ENCODE measurements at regions not wholly inside any gene's neighbourhood (a gene's known extent, or its start where the extent isn't known, plus 50 kb on each side); places are given as distances from the start of the nearest gene placed in this dataset.

DNA sequence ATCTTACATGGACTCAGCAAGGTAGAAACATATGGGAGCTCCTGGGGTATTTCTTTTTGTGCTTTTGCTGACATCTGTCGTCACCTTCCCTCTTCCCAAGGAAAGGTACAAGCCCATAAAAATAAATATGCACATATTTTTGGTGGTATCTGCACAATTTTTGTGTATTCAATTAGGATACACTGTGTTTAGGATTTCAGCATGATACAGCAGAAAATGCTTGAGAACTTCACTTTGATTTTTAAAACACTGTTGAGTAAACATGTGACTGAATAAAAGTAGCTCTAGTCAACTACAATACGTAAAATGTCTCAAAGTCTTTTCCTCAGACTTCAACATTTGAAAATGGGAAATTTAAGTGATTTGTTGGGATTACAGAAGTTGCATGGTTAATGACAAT, 99.4 kb upstream of the SPANXC start:
- no peak for TF ChIP-seq FOXM1 (IDR thresholded peaks at IDR 0.05; ENCODE audit: borderline replicate concordance, low read depth)
- no peak for TF ChIP-seq EP300 (IDR thresholded peaks at IDR 0.05; ENCODE audit: borderline replicate concordance)
- no peak for TF ChIP-seq TCF12 (IDR thresholded peaks at IDR 0.05; ENCODE audit: low read depth)
- TF ChIP-seq, protein P1, sequence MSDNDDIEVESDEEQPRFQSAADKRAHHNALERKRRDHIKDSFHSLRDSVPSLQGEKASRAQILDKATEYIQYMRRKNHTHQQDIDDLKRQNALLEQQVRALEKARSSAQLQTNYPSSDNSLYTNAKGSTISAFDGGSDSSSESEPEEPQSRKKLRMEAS (IDR thresholded peaks at IDR 0.05) = no peak
- TF ChIP-seq, protein P2, sequence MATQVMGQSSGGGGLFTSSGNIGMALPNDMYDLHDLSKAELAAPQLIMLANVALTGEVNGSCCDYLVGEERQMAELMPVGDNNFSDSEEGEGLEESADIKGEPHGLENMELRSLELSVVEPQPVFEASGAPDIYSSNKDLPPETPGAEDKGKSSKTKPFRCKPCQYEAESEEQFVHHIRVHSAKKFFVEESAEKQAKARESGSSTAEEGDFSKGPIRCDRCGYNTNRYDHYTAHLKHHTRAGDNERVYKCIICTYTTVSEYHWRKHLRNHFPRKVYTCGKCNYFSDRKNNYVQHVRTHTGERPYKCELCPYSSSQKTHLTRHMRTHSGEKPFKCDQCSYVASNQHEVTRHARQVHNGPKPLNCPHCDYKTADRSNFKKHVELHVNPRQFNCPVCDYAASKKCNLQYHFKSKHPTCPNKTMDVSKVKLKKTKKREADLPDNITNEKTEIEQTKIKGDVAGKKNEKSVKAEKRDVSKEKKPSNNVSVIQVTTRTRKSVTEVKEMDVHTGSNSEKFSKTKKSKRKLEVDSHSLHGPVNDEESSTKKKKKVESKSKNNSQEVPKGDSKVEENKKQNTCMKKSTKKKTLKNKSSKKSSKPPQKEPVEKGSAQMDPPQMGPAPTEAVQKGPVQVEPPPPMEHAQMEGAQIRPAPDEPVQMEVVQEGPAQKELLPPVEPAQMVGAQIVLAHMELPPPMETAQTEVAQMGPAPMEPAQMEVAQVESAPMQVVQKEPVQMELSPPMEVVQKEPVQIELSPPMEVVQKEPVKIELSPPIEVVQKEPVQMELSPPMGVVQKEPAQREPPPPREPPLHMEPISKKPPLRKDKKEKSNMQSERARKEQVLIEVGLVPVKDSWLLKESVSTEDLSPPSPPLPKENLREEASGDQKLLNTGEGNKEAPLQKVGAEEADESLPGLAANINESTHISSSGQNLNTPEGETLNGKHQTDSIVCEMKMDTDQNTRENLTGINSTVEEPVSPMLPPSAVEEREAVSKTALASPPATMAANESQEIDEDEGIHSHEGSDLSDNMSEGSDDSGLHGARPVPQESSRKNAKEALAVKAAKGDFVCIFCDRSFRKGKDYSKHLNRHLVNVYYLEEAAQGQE (IDR thresholded peaks at IDR 0.05; ENCODE audit: low read depth) = no peak
- no peak for TF ChIP-seq ZBTB7A (IDR thresholded peaks at IDR 0.05; ENCODE audit: low read depth)
- no peak for TF ChIP-seq CEBPB (IDR thresholded peaks at IDR 0.05)
- no peak for TF ChIP-seq YY1 (IDR thresholded peaks at IDR 0.05; ENCODE audit: low read depth)
- no peak for TF ChIP-seq RAD21 (IDR thresholded peaks at IDR 0.05; ENCODE audit: low read depth)
- no peak for TF ChIP-seq EGR1 (IDR thresholded peaks at IDR 0.05)
- TF ChIP-seq TEAD4 (IDR thresholded peaks at IDR 0.05) = no peak
- TF ChIP-seq NFIC (IDR thresholded peaks at IDR 0.05) = no peak
- TF ChIP-seq, protein P3, sequence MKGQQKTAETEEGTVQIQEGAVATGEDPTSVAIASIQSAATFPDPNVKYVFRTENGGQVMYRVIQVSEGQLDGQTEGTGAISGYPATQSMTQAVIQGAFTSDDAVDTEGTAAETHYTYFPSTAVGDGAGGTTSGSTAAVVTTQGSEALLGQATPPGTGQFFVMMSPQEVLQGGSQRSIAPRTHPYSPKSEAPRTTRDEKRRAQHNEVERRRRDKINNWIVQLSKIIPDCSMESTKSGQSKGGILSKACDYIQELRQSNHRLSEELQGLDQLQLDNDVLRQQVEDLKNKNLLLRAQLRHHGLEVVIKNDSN (IDR thresholded peaks at IDR 0.05) = no peak
- no peak for TF ChIP-seq CREB1 (IDR thresholded peaks at IDR 0.05; ENCODE audit: low read depth)
- no peak for TF ChIP-seq TAF1 (IDR thresholded peaks at IDR 0.05; ENCODE audit: low read depth)

DNA sequence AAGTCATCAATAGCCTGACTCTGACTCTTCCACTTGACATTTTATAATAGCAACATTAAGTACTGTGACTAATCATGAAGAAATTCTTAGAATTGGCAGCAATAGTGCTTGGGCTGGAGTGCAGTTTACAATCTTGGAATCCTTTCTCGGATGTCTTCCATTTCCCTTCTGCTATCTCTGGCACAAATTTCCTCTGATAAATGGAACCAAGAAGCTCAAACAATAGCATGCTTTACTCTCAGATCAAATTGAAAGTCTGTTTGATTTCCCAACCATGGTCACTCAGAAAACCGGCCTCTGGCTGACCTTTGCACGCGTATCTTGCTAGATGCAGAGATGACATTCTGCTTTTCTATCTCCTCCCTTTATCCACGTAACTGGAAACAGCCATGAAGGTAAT, 99.0 kb upstream of the SPANXC start:
- no peak for TF ChIP-seq YY1 (IDR thresholded peaks at IDR 0.05; ENCODE audit: low read depth)
- TF ChIP-seq, protein P3 (IDR thresholded peaks at IDR 0.05) = no peak
- TF ChIP-seq NFIC (IDR thresholded peaks at IDR 0.05) = no peak
- TF ChIP-seq, protein P1 (IDR thresholded peaks at IDR 0.05) = no peak
- TF ChIP-seq TEAD4 (IDR thresholded peaks at IDR 0.05) = no peak
- TF ChIP-seq CREB1 (IDR thresholded peaks at IDR 0.05; ENCODE audit: low read depth) = no peak
- TF ChIP-seq, protein P2 (IDR thresholded peaks at IDR 0.05; ENCODE audit: low read depth) = no peak
- TF ChIP-seq TAF1 (IDR thresholded peaks at IDR 0.05; ENCODE audit: low read depth) = no peak
- no peak for TF ChIP-seq RAD21 (IDR thresholded peaks at IDR 0.05; ENCODE audit: low read depth)

DNA sequence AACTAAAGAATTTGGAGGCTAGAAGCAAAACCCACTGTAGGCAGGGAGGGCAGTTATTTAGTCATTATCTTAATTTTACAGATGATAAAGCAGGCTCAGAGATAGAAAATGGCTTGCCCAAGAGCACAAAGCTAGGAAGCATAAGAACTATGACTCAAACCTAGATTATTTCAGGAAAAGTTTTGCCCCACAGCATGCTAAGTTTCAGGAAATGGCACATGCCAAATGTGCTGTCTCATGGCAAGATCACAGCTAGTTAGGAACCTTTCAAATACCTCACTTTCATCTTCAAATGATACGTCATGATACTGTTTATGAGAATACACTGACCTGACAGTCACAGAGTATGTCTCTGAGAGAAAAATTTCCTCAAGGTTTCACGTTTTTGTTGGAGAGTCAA, 78.5 kb upstream of the SPANXC start:
- TF ChIP-seq TCF12 (IDR thresholded peaks at IDR 0.05; ENCODE audit: low read depth) = no peak
- TF ChIP-seq, protein P2 (IDR thresholded peaks at IDR 0.05; ENCODE audit: low read depth) = no peak
- no peak for TF ChIP-seq TAF1 (IDR thresholded peaks at IDR 0.05; ENCODE audit: low read depth)
- no peak for TF ChIP-seq CEBPB (IDR thresholded peaks at IDR 0.05)
- TF ChIP-seq NFIC (IDR thresholded peaks at IDR 0.05) = no peak
- no peak for TF ChIP-seq YY1 (IDR thresholded peaks at IDR 0.05; ENCODE audit: low read depth)
- no peak for TF ChIP-seq RAD21 (IDR thresholded peaks at IDR 0.05; ENCODE audit: low read depth)
- no peak for TF ChIP-seq EGR1 (IDR thresholded peaks at IDR 0.05)
- TF ChIP-seq CREB1 (IDR thresholded peaks at IDR 0.05; ENCODE audit: low read depth) = no peak
- TF ChIP-seq, protein P3 (IDR thresholded peaks at IDR 0.05) = no peak
- TF ChIP-seq ZBTB7A (IDR thresholded peaks at IDR 0.05; ENCODE audit: low read depth) = no peak
- no peak for TF ChIP-seq FOXM1 (IDR thresholded peaks at IDR 0.05; ENCODE audit: borderline replicate concordance, low read depth)
- TF ChIP-seq TEAD4 (IDR thresholded peaks at IDR 0.05) = no peak
- TF ChIP-seq EP300 (IDR thresholded peaks at IDR 0.05; ENCODE audit: borderline replicate concordance) = no peak

DNA sequence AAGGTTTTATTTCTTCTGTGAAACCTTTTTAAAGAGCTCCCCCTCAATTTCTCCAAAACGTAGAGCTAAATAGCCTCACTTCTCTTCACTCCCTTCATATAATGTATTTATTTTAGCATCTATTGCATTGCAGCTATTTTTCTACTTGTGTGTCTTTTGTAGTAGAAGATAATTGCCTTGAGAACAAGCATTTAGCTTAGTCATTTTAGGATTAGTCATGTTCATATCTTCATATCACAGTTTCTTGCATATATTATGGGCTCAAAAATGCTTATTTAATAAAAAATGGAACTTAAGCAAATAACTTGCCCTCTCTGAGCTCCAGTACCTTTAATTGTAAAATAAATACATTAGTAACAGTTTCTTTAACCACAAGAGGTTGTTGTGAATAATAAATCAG, 72.1 kb upstream of the SPANXC start:
- TF ChIP-seq NFIC (IDR thresholded peaks at IDR 0.05) = no peak
- no peak for TF ChIP-seq ZBTB7A (IDR thresholded peaks at IDR 0.05; ENCODE audit: low read depth)
- TF ChIP-seq RAD21 (IDR thresholded peaks at IDR 0.05; ENCODE audit: low read depth) = no peak
- TF ChIP-seq CREB1 (IDR thresholded peaks at IDR 0.05; ENCODE audit: low read depth) = no peak
- TF ChIP-seq EP300 (IDR thresholded peaks at IDR 0.05; ENCODE audit: borderline replicate concordance) = no peak
